SU-DHL-6 (cell line): ENCODE measurements at regions not wholly inside any gene's neighbourhood (a gene's known extent, or its start where the extent isn't known, plus 50 kb on each side); places are given as distances from the start of the nearest gene placed in this dataset.

ENCODE experiments used
- EZH2phosphoT487 ChIP-seq: fragments of 200-600 bp; sonication (generic), shearing (Covaris generic); conservative IDR thresholded peaks from 2 replicates; pipeline ENCODE4 v1.6.1; 2018; ENCODE audit warnings: mild to moderate bottlenecking, antibody characterized with exemption, low read length, moderate library complexity, mixed read lengths
- TF ChIP-seq, protein P1 (sequence below): fragments of 200-600 bp; sonication (generic); IDR thresholded peaks from one replicate; pipeline ENCODE4 v1.5.1; 2017; ENCODE audit warnings: antibody characterized with exemption, mild to moderate bottlenecking, low read length, moderate library complexity; ENCODE audit not compliant: insufficient read depth, poor library complexity, severe bottlenecking

- TF ChIP-seq, protein P1, sequence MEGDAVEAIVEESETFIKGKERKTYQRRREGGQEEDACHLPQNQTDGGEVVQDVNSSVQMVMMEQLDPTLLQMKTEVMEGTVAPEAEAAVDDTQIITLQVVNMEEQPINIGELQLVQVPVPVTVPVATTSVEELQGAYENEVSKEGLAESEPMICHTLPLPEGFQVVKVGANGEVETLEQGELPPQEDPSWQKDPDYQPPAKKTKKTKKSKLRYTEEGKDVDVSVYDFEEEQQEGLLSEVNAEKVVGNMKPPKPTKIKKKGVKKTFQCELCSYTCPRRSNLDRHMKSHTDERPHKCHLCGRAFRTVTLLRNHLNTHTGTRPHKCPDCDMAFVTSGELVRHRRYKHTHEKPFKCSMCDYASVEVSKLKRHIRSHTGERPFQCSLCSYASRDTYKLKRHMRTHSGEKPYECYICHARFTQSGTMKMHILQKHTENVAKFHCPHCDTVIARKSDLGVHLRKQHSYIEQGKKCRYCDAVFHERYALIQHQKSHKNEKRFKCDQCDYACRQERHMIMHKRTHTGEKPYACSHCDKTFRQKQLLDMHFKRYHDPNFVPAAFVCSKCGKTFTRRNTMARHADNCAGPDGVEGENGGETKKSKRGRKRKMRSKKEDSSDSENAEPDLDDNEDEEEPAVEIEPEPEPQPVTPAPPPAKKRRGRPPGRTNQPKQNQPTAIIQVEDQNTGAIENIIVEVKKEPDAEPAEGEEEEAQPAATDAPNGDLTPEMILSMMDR, result no peak
- no peak for TF ChIP-seq EZH2phosphoT487
Measured at GRCh38 chr12:40473962-40474361, 218.3 kb upstream of the CNTN1 start.
